ENCODE measurements at regions not wholly inside any gene's neighbourhood (a gene's known extent, or its start where the extent isn't known, plus 50 kb on each side); places are given as distances from the start of the nearest gene placed in this dataset.

DNA sequence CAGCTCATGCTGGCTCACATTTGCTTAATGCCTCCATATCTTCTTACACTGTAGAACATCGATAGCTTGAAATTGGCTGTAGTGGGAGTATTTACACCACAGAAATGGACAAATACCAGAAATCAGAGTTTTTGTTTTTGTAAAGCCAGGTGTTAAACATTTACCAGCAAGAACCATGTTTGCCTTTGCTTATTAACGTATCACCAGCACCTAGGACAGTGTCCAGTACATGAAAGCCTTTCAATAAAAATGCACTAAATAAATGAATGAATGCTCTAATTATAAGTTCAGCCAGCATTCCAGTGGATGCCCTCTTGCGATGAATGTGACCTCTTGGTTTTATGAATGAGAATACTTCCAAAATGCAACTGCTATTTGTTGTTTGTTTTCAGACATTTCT lies 140.4 kb upstream of the VLDLR start:
- Histone ChIP-seq H3K4me1 (ENCODE audit: control insufficient read depth, insufficient read depth, low read length) (no peaks in the 10 kb centered on the region), H3K9me3 (ENCODE audit: control insufficient read depth, low read length) (no peaks in the 10 kb centered on the region), H3K4me3 (ENCODE audit: low read length) (no peak overlapping the region), H3K27ac (ENCODE audit: low read length) (no peak overlapping the region), H3K27me3 (ENCODE audit: control insufficient read depth, insufficient read depth) (no peaks in the 10 kb centered on the region)
- WGBS, result 69% methylated on average over 3 of the region's 3 CpGs
- intact Hi-C loops (cut with DNase I), result no loop called here
- DNase-seq (no peak), ATAC-seq (no peak)

- DNase-seq (no peak), ATAC-seq (peak; percentile 40 to 69)
- H3K27ac ChIP-seq (ENCODE audit: low read length), result peak overlapping the region; percentile 42
- intact Hi-C loops (cut with DNase I), result no loop called here
- H3K4me1 ChIP-seq (ENCODE audit: control insufficient read depth, insufficient read depth, low read length), result peaks cover 2% of the 10 kb centered on the region
- H3K9me3 ChIP-seq (ENCODE audit: control insufficient read depth, low read length), result no peaks in the 10 kb centered on the region
- no peaks in the 10 kb centered on the region for H3K27me3 ChIP-seq (ENCODE audit: control insufficient read depth, insufficient read depth)
- H3K4me3 ChIP-seq (ENCODE audit: low read length), result no peak overlapping the region
Measured at GRCh38 chr9:2486988-2487387, 134.6 kb upstream of the VLDLR start.

- DNase-seq (no peak), ATAC-seq (peak; percentile 75 to 76)
- H3K27me3 ChIP-seq (ENCODE audit: control insufficient read depth, insufficient read depth), result no peaks in the 10 kb centered on the region
- H3K27ac ChIP-seq (ENCODE audit: low read length), result no peak overlapping the region
- H3K9me3 ChIP-seq (ENCODE audit: control insufficient read depth, low read length), result no peaks in the 10 kb centered on the region
- intact Hi-C loops (cut with DNase I), result loop anchor here in 1 of 4 donors (10.0 kb wide), 1 partner anchor 135 kb away; the partner anchor contains the start of gene VLDLR
- peaks cover 2% of the 10 kb centered on the region for H3K4me1 ChIP-seq (ENCODE audit: control insufficient read depth, insufficient read depth, low read length)
- H3K4me3 ChIP-seq (ENCODE audit: low read length), result no peak overlapping the region
- 36% methylated on average over 2 of the region's 2 CpGs for WGBS
Measured at GRCh38 chr9:2489838-2490314, 131.7 kb upstream of the VLDLR start.

GRCh38 chr9:2492161-2492560 lies 129.4 kb upstream of the VLDLR start:
- no peak for ATAC-seq
- H3K4me3 ChIP-seq (ENCODE audit: low read length), result no peak overlapping the region
- no peaks in the 10 kb centered on the region for H3K9me3 ChIP-seq (ENCODE audit: control insufficient read depth, low read length)
- peaks cover 6% of the 10 kb centered on the region for H3K4me1 ChIP-seq (ENCODE audit: control insufficient read depth, insufficient read depth, low read length)
- H3K27me3 ChIP-seq (ENCODE audit: control insufficient read depth, insufficient read depth), result no peaks in the 10 kb centered on the region
- DNase-seq, result no peak
- WGBS, result 98% methylated on average over 3 of the region's 3 CpGs
- H3K27ac ChIP-seq (ENCODE audit: low read length), result no peak overlapping the region
- intact Hi-C loops (cut with DNase I), result loop anchor here in 1 of 4 donors (10.0 kb wide), 1 partner anchor 133 kb away; the partner anchor contains the start of gene VLDLR

DNA sequence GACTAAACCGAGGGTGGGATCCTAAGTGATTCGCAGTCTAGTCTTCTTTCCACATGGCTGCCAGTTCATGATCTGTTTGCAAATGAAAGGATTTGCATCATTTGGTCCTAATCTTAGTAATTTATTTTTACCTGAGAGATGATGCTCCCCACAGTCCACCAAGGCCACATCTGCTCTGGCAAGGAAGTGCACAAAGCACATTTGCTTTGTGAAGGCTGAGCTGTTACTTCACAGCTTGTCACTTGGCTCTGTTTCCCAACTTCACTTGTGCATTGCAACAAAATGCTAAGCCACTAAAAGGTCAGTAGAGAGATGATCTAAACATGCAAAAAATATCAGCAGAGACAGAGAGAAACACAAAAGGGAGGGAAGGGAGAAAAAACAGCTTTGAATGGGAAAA lies 128.5 kb upstream of the VLDLR start:
- DNase-seq, result no peak
- H3K27me3 ChIP-seq (ENCODE audit: control insufficient read depth, insufficient read depth), result no peaks in the 10 kb centered on the region
- intact Hi-C loops (cut with DNase I), result loop anchor here in 1 of 4 donors (10.0 kb wide), 1 partner anchor 132 kb away; the partner anchor contains the start of gene VLDLR
- peaks cover 7% of the 10 kb centered on the region for H3K4me1 ChIP-seq (ENCODE audit: control insufficient read depth, insufficient read depth, low read length)
- H3K4me3 ChIP-seq (ENCODE audit: low read length), result no peak overlapping the region
- H3K27ac ChIP-seq (ENCODE audit: low read length), result peak overlapping the region; percentile 37
- peak; percentile 57 for ATAC-seq
- H3K9me3 ChIP-seq (ENCODE audit: control insufficient read depth, low read length), result no peaks in the 10 kb centered on the region
- WGBS, result 81% methylated on average over 2 of the region's 2 CpGs

DNA sequence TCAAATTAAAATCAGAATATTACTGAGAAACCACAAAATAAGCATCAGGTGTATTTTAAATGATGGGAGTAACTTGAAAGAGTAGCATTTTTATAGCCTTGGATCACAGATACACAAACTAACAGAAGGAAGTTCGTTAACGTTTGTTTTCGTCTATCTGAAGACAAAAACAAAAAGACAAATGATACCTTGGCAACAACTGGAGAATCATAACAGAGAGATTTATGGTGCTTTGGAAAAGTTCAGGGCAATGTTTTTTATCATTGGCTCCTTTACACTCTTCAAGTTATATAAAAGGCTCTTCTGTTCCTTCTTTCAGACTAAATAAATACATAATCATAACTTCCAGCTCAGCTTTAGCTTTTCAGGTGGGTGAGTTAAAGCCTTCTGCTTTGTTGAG lies 128.1 kb upstream of the VLDLR start:
- no peak for ATAC-seq
- no peaks in the 10 kb centered on the region for H3K9me3 ChIP-seq (ENCODE audit: control insufficient read depth, low read length)
- WGBS, result 24% methylated on average over 3 of the region's 3 CpGs
- DNase-seq, result no peak
- no peak overlapping the region for H3K4me3 ChIP-seq (ENCODE audit: low read length)
- intact Hi-C loops (cut with DNase I), result loop anchor here in 1 of 4 donors (10.0 kb wide), 1 partner anchor 131 kb away; the partner anchor contains the start of gene VLDLR
- H3K27me3 ChIP-seq (ENCODE audit: control insufficient read depth, insufficient read depth), result no peaks in the 10 kb centered on the region
- peak overlapping the region; percentile 87 for H3K27ac ChIP-seq (ENCODE audit: low read length)
- H3K4me1 ChIP-seq (ENCODE audit: control insufficient read depth, insufficient read depth, low read length), result peaks cover 7% of the 10 kb centered on the region

- WGBS, result 74% methylated on average over 2 of the region's 2 CpGs
- Histone ChIP-seq H3K4me1 (ENCODE audit: control insufficient read depth, insufficient read depth, low read length) (peaks cover 7% of the 10 kb centered on the region), H3K9me3 (ENCODE audit: control insufficient read depth, low read length) (no peaks in the 10 kb centered on the region), H3K27ac (ENCODE audit: low read length) (peak overlapping the region; percentile 13), H3K4me3 (ENCODE audit: low read length) (no peak overlapping the region), H3K27me3 (ENCODE audit: control insufficient read depth, insufficient read depth) (no peaks in the 10 kb centered on the region)
- intact Hi-C loops (cut with DNase I), result loop anchor here in 1 of 4 donors (10.0 kb wide), 1 partner anchor 130 kb away; the partner anchor contains the start of gene VLDLR
- DNase-seq (no peak), ATAC-seq (peak; percentile 33 to 60)
Measured at GRCh38 chr9:2494562-2494961, 127.0 kb upstream of the VLDLR start.

GRCh38 chr9:2495221-2496005 lies 126.2 kb upstream of the VLDLR start:
- no peak overlapping the region for H3K4me3 ChIP-seq (ENCODE audit: low read length)
- ATAC-seq (no peak), DNase-seq (no peak)
- WGBS, result 92% methylated on average over 3 of the region's 3 CpGs
- no peaks in the 10 kb centered on the region for H3K9me3 ChIP-seq (ENCODE audit: control insufficient read depth, low read length)
- intact Hi-C loops (cut with DNase I), result loop anchor here in 1 of 4 donors (10.0 kb wide), 1 partner anchor 129 kb away; the partner anchor contains the start of gene VLDLR
- H3K27ac ChIP-seq (ENCODE audit: low read length), result peak overlapping the region; percentile 21
- no peaks in the 10 kb centered on the region for H3K27me3 ChIP-seq (ENCODE audit: control insufficient read depth, insufficient read depth)
- H3K4me1 ChIP-seq (ENCODE audit: control insufficient read depth, insufficient read depth, low read length), result peaks cover 7% of the 10 kb centered on the region

GRCh38 chr9:2496169-2496568 lies 125.4 kb upstream of the VLDLR start:
- 73% methylated on average over 5 of the region's 5 CpGs for WGBS
- no peaks in the 10 kb centered on the region for H3K9me3 ChIP-seq (ENCODE audit: control insufficient read depth, low read length)
- intact Hi-C loops (cut with DNase I), result loop anchor here in 1 of 4 donors (10.0 kb wide), 1 partner anchor 129 kb away; the partner anchor contains the start of gene VLDLR
- ATAC-seq (peak in 1 of 2 donors; percentile 25), DNase-seq (peak in 1 of 3 donors; percentile 51)
- no peaks in the 10 kb centered on the region for H3K27me3 ChIP-seq (ENCODE audit: control insufficient read depth, insufficient read depth)
- H3K4me3 ChIP-seq (ENCODE audit: low read length), result no peak overlapping the region
- peak overlapping the region; percentile 21 for H3K27ac ChIP-seq (ENCODE audit: low read length)
- H3K4me1 ChIP-seq (ENCODE audit: control insufficient read depth, insufficient read depth, low read length), result peaks cover 7% of the 10 kb centered on the region

GRCh38 chr9:2496934-2497333 lies 124.7 kb upstream of the VLDLR start:
- H3K4me3 ChIP-seq (ENCODE audit: low read length), result no peak overlapping the region
- H3K27me3 ChIP-seq (ENCODE audit: control insufficient read depth, insufficient read depth), result no peaks in the 10 kb centered on the region
- intact Hi-C loops (cut with DNase I), result loop anchor here in 1 of 4 donors (10.0 kb wide), 1 partner anchor 128 kb away; the partner anchor contains the start of gene VLDLR
- ATAC-seq, result peak; percentile 71 to 74
- H3K27ac ChIP-seq (ENCODE audit: low read length), result no peak overlapping the region
- H3K4me1 ChIP-seq (ENCODE audit: control insufficient read depth, insufficient read depth, low read length), result peaks cover 7% of the 10 kb centered on the region
- DNase-seq, result no peak
- no peaks in the 10 kb centered on the region for H3K9me3 ChIP-seq (ENCODE audit: control insufficient read depth, low read length)
